CD8-positive, alpha-beta memory T cell (primary cell): ENCODE measurements at regions not wholly inside any gene's neighbourhood (a gene's known extent, or its start where the extent isn't known, plus 50 kb on each side); places are given as distances from the start of the nearest gene placed in this dataset.
A peak's percentile ranks its signal among the peaks of the same experiment; 100 is the strongest.

Experiments used
- CTCF ChIA-PET: fragments of 350-600 bp; sonication (Branson Sonifier 250); formaldehyde crosslinking; loops from one replicate; lab custom pipeline; 2021; ENCODE audit warnings: antibody characterized with exemption; lab: Charles Lee
- POLR2A ChIA-PET: fragments of 350-600 bp; sonication (Branson Sonifier 250); formaldehyde crosslinking; loops from one replicate; lab custom pipeline; 2021; ENCODE audit warnings: antibody characterized with exemption; lab: Charles Lee
- DNase-seq, 5 donors: peaks; one replicate each; pipeline versions ENCODE4 v3.0.0 to v3.0.0-alpha.2; 2020 to 2022; ENCODE audit warnings: mixed read lengths in 1 of 5
- H3K27ac ChIP-seq: one replicate; pipeline ENCODE4 v1.7.0; 2013; ENCODE audit warnings: low read depth, mild to moderate bottlenecking, low read length, moderate library complexity
- H3K27me3 ChIP-seq: 2 replicates; pipeline ENCODE4 v1.7.0; 2013; ENCODE audit warnings: low read length, mild to moderate bottlenecking; ENCODE audit not compliant: insufficient read depth, poor library complexity, severe bottlenecking
- H3K36me3 ChIP-seq: 2 replicates; pipeline ENCODE4 v1.7.0; 2013; ENCODE audit warnings: mild to moderate bottlenecking, low read length, moderate library complexity; ENCODE audit not compliant: insufficient read depth
- H3K4me1 ChIP-seq: 2 replicates; pipeline ENCODE4 v1.7.0; 2013; ENCODE audit warnings: mild to moderate bottlenecking, low read length, moderate library complexity; ENCODE audit not compliant: insufficient read depth
- H3K4me3 ChIP-seq: 2 replicates; pipeline ENCODE4 v1.7.0; 2013; ENCODE audit warnings: mild to moderate bottlenecking, low read length
- H3K9me3 ChIP-seq: 2 replicates; pipeline ENCODE4 v1.7.0; 2013; ENCODE audit warnings: mild to moderate bottlenecking, low read length
- H3K27ac Mint-ChIP-seq, 8 donors: one replicate each; pipeline ENCODE4 v1.8.0; 2020 to 2021; ENCODE audit warnings: mixed read lengths in 8 of 8, mild to moderate bottlenecking in 6 of 8, inconsistent platforms in 3 of 8, moderate library complexity in 3 of 8
- H3K27me3 Mint-ChIP-seq, 2 donors: one replicate each; pipeline ENCODE4 v1.8.0; 2020 to 2021; ENCODE audit warnings: mixed read lengths in 2 of 2, mild to moderate bottlenecking in 1 of 2, moderate library complexity in 1 of 2
- H3K36me3 Mint-ChIP-seq, 3 donors: one replicate each; pipeline ENCODE4 v1.8.0; 2020 to 2021; ENCODE audit warnings: mixed read lengths in 3 of 3, inconsistent platforms in 1 of 3, mild to moderate bottlenecking in 1 of 3
- H3K4me1 Mint-ChIP-seq, 3 donors: one replicate each; pipeline ENCODE4 v1.8.0; 2020 to 2021; ENCODE audit warnings: mixed read lengths in 3 of 3, inconsistent platforms in 1 of 3, mild to moderate bottlenecking in 1 of 3
- H3K4me3 Mint-ChIP-seq, 7 donors: one replicate each; pipeline ENCODE4 v1.8.0; 2020 to 2021; ENCODE audit warnings: mixed read lengths in 7 of 7, mild to moderate bottlenecking in 6 of 7, moderate library complexity in 4 of 7, inconsistent platforms in 2 of 7
- H3K9me3 Mint-ChIP-seq, 5 donors: one replicate each; pipeline ENCODE4 v1.8.0; 2020 to 2022; ENCODE audit warnings: mixed read lengths in 5 of 5, mild to moderate bottlenecking in 3 of 5, moderate library complexity in 2 of 5, inconsistent platforms in 1 of 5

- H3K9me3 ChIP-seq, result no peaks in the 10 kb centered on the region
- Mint-ChIP-seq H3K36me3 (no peaks in the 10 kb centered on the region), H3K27me3 (peaks cover 8 to 28% of the 10 kb centered on the region in 2 donors), H3K4me3 (no peak overlapping the region), H3K9me3 (peaks cover 0 to 2% (median 0%) of the 10 kb centered on the region in 5 donors), H3K27ac (no peak overlapping the region), H3K4me1 (no peaks in the 10 kb centered on the region)
- H3K4me3 ChIP-seq, result no peak overlapping the region
- H3K27me3 ChIP-seq, result no peaks in the 10 kb centered on the region
- H3K27ac ChIP-seq, result no peak overlapping the region
- POLR2A ChIA-PET, result no interaction called here
- no peak for DNase-seq
- no peaks in the 10 kb centered on the region for H3K4me1 ChIP-seq
- H3K36me3 ChIP-seq, result no peaks in the 10 kb centered on the region
- CTCF ChIA-PET, result no interaction called here
Measured at GRCh38 chr12:97272471-97272870, 190.1 kb upstream of the RMST start.

- Mint-ChIP-seq H3K4me3 (no peak overlapping the region), H3K27ac (no peak overlapping the region), H3K36me3 (no peaks in the 10 kb centered on the region), H3K27me3 (peaks cover 6 to 29% of the 10 kb centered on the region in 2 donors), H3K9me3 (peaks cover 0 to 2% (median 0%) of the 10 kb centered on the region in 5 donors), H3K4me1 (no peaks in the 10 kb centered on the region)
- H3K4me1 ChIP-seq, result no peaks in the 10 kb centered on the region
- H3K4me3 ChIP-seq, result no peak overlapping the region
- H3K27ac ChIP-seq, result no peak overlapping the region
- no peaks in the 10 kb centered on the region for H3K27me3 ChIP-seq
- DNase-seq, result no peak
- no peaks in the 10 kb centered on the region for H3K9me3 ChIP-seq
- POLR2A ChIA-PET, result no interaction called here
- H3K36me3 ChIP-seq, result no peaks in the 10 kb centered on the region
- CTCF ChIA-PET, result no interaction called here
Measured at GRCh38 chr12:97274386-97274785, 188.2 kb upstream of the RMST start.

- no peak overlapping the region for H3K4me3 ChIP-seq
- H3K27ac Mint-ChIP-seq, result no peak overlapping the region
- peaks cover 0 to 2% (median 0%) of the 10 kb centered on the region in 5 donors for H3K9me3 Mint-ChIP-seq
- no peaks in the 10 kb centered on the region for H3K9me3 ChIP-seq
- no peaks in the 10 kb centered on the region for H3K27me3 ChIP-seq
- peaks cover 6 to 33% of the 10 kb centered on the region in 2 donors for H3K27me3 Mint-ChIP-seq
- no peak overlapping the region for H3K4me3 Mint-ChIP-seq
- no peaks in the 10 kb centered on the region for H3K4me1 ChIP-seq
- no peak for DNase-seq
- H3K36me3 ChIP-seq, result no peaks in the 10 kb centered on the region
- CTCF ChIA-PET, result no interaction called here
- no peak overlapping the region for H3K27ac ChIP-seq
- no peaks in the 10 kb centered on the region for H3K4me1 Mint-ChIP-seq
- no peaks in the 10 kb centered on the region for H3K36me3 Mint-ChIP-seq
- POLR2A ChIA-PET, result no interaction called here
Measured at GRCh38 chr12:97275256-97275655, 187.3 kb upstream of the RMST start.

- Histone ChIP-seq H3K27ac (no peak overlapping the region), H3K9me3 (no peaks in the 10 kb centered on the region), H3K36me3 (no peaks in the 10 kb centered on the region), H3K27me3 (no peaks in the 10 kb centered on the region), H3K4me3 (no peak overlapping the region), H3K4me1 (no peaks in the 10 kb centered on the region)
- no peaks in the 10 kb centered on the region for H3K36me3 Mint-ChIP-seq
- H3K4me3 Mint-ChIP-seq, result no peak overlapping the region
- no peak for DNase-seq
- POLR2A ChIA-PET, result no interaction called here
- no peaks in the 10 kb centered on the region for H3K4me1 Mint-ChIP-seq
- H3K27ac Mint-ChIP-seq, result peak overlapping the region in 1 of 8 donors; percentile 47
- peaks cover 4 to 33% of the 10 kb centered on the region in 2 donors for H3K27me3 Mint-ChIP-seq
- no peaks in the 10 kb centered on the region for H3K9me3 Mint-ChIP-seq
- CTCF ChIA-PET, result interaction anchor here (1.9 kb wide), 1 partner anchor 11 kb away, joined by 4 read pairs; no protein-coding TSS in a partner anchor
Measured at GRCh38 chr12:97275728-97276590, 186.6 kb upstream of the RMST start.

GRCh38 chr12:97276661-97277429 is 185.8 kb upstream of the RMST start:
- H3K9me3 Mint-ChIP-seq, result no peaks in the 10 kb centered on the region
- no peak overlapping the region for H3K4me3 Mint-ChIP-seq
- peaks cover 4 to 33% of the 10 kb centered on the region in 2 donors for H3K27me3 Mint-ChIP-seq
- Histone ChIP-seq H3K27me3 (no peaks in the 10 kb centered on the region), H3K27ac (no peak overlapping the region), H3K9me3 (no peaks in the 10 kb centered on the region), H3K4me3 (no peak overlapping the region), H3K4me1 (no peaks in the 10 kb centered on the region), H3K36me3 (no peaks in the 10 kb centered on the region)
- no peaks in the 10 kb centered on the region for H3K36me3 Mint-ChIP-seq
- H3K27ac Mint-ChIP-seq, result no peak overlapping the region
- ChIA-PET POLR2A (no interaction called here), CTCF (interaction anchor here (1.9 kb wide), 1 partner anchor 12 kb away, joined by 4 read pairs; no protein-coding TSS in a partner anchor)
- no peak for DNase-seq
- H3K4me1 Mint-ChIP-seq, result no peaks in the 10 kb centered on the region

GRCh38 chr12:97283297-97283696 is 179.3 kb upstream of the RMST start:
- no peaks in the 10 kb centered on the region for H3K9me3 ChIP-seq
- no peaks in the 10 kb centered on the region for H3K4me1 Mint-ChIP-seq
- no peak overlapping the region for H3K4me3 ChIP-seq
- DNase-seq, result no peak
- H3K36me3 Mint-ChIP-seq, result no peaks in the 10 kb centered on the region
- no peaks in the 10 kb centered on the region for H3K4me1 ChIP-seq
- H3K27ac ChIP-seq, result no peak overlapping the region
- peaks cover 0 to 1% (median 0%) of the 10 kb centered on the region in 5 donors for H3K9me3 Mint-ChIP-seq
- ChIA-PET POLR2A (no interaction called here), CTCF (no interaction called here)
- peaks cover 0 to 21% of the 10 kb centered on the region in 2 donors for H3K27me3 Mint-ChIP-seq
- no peaks in the 10 kb centered on the region for H3K36me3 ChIP-seq
- H3K4me3 Mint-ChIP-seq, result no peak overlapping the region
- no peaks in the 10 kb centered on the region for H3K27me3 ChIP-seq
- H3K27ac Mint-ChIP-seq, result no peak overlapping the region

- Mint-ChIP-seq H3K4me1 (no peaks in the 10 kb centered on the region), H3K27ac (no peak overlapping the region)
- no peaks in the 10 kb centered on the region for H3K9me3 ChIP-seq
Measured at GRCh38 chr12:97288531-97288930, 174.1 kb upstream of the RMST start.

GRCh38 chr12:97292588-97292987 is 170.0 kb upstream of the RMST start:
- DNase-seq, result no peak
- Mint-ChIP-seq H3K27me3 (peaks cover 1 to 15% of the 10 kb centered on the region in 2 donors), H3K9me3 (peaks cover 4 to 8% (median 6%) of the 10 kb centered on the region in 5 donors), H3K4me1 (no peaks in the 10 kb centered on the region), H3K36me3 (no peaks in the 10 kb centered on the region), H3K4me3 (no peak overlapping the region), H3K27ac (no peak overlapping the region)
- H3K27ac ChIP-seq, result no peak overlapping the region
- ChIA-PET POLR2A (no interaction called here), CTCF (no interaction called here)
- H3K27me3 ChIP-seq, result no peaks in the 10 kb centered on the region
- no peaks in the 10 kb centered on the region for H3K9me3 ChIP-seq
- H3K36me3 ChIP-seq, result no peaks in the 10 kb centered on the region
- H3K4me3 ChIP-seq, result no peak overlapping the region
- H3K4me1 ChIP-seq, result no peaks in the 10 kb centered on the region

More at GRCh38 chr12:97288531-97288930, 174.1 kb upstream of the RMST start:
- no peak overlapping the region for H3K4me3 Mint-ChIP-seq
- DNase-seq, result no peak
- no peaks in the 10 kb centered on the region for H3K36me3 Mint-ChIP-seq
- no peak overlapping the region for H3K27ac ChIP-seq
- H3K27me3 ChIP-seq, result no peaks in the 10 kb centered on the region
- ChIA-PET CTCF (no interaction called here), POLR2A (no interaction called here)
- no peak overlapping the region for H3K4me3 ChIP-seq
- no peaks in the 10 kb centered on the region for H3K4me1 ChIP-seq
- H3K36me3 ChIP-seq, result no peaks in the 10 kb centered on the region
- peaks cover 1 to 18% of the 10 kb centered on the region in 2 donors for H3K27me3 Mint-ChIP-seq
- H3K9me3 Mint-ChIP-seq, result no peaks in the 10 kb centered on the region
